OCI-LY7 (cell line): ENCODE measurements at regions not wholly inside any gene's neighbourhood (a gene's known extent, or its start where the extent isn't known, plus 50 kb on each side); places are given as distances from the start of the nearest gene placed in this dataset.

ENCODE experiments used
- CTCF ChIP-seq: fragments of 200-600 bp; sonication (generic); conservative IDR thresholded peaks from 2 replicates; pipeline ENCODE4 v1.5.1; 2014; ENCODE audit warnings: mild to moderate bottlenecking, antibody characterized with exemption, low read length, moderate library complexity, mixed read lengths
- EZH2phosphoT487 ChIP-seq: fragments of 200-600 bp; sonication (generic); IDR thresholded peaks from 2 replicates; pipeline ENCODE4 v1.6.1; 2018; ENCODE audit warnings: low read depth, borderline replicate concordance, mild to moderate bottlenecking, mixed run types, antibody characterized with exemption, low read length, moderate library complexity, mixed read lengths

DNA sequence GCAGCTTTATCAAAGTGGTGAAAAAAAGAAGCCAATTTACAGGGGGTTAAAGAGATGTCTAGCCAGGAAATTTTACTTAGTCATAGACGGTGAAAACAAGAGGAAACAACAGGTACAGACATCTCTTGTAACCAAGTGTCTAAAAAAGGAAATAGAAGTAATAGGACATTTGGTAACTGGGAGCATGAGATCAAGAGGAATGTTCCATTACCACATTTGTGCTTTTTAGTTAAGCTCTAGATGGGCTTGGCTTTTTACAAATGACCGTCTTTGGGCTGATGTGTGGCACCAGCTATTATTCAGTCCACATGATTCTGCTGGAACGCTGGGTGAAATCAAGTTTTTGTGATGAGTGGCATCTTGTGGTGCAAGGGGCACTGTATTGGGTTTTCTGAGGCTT, 179.5 kb downstream of the SMIM20 start:
- TF ChIP-seq CTCF (no peak), EZH2phosphoT487 (no peak)
